AG09319 (cell line): ENCODE measurements at regions not wholly inside any gene's neighbourhood (a gene's known extent, or its start where the extent isn't known, plus 50 kb on each side); places are given as distances from the start of the nearest gene placed in this dataset.

ENCODE experiments used
- DNase-seq: peaks from one replicate; pipeline ENCODE4 v3.0.0-alpha.2; 2010; ENCODE audit warnings: low read depth; ENCODE audit errors: extremely low read depth
- TF ChIP-seq, protein P1 (sequence below): IDR thresholded peaks from 2 replicates; pipeline ENCODE4 v1.5.1; 2011; ENCODE audit warnings: low read depth, mild to moderate bottlenecking, inconsistent platforms, low read length, moderate library complexity

- TF ChIP-seq, protein P1, sequence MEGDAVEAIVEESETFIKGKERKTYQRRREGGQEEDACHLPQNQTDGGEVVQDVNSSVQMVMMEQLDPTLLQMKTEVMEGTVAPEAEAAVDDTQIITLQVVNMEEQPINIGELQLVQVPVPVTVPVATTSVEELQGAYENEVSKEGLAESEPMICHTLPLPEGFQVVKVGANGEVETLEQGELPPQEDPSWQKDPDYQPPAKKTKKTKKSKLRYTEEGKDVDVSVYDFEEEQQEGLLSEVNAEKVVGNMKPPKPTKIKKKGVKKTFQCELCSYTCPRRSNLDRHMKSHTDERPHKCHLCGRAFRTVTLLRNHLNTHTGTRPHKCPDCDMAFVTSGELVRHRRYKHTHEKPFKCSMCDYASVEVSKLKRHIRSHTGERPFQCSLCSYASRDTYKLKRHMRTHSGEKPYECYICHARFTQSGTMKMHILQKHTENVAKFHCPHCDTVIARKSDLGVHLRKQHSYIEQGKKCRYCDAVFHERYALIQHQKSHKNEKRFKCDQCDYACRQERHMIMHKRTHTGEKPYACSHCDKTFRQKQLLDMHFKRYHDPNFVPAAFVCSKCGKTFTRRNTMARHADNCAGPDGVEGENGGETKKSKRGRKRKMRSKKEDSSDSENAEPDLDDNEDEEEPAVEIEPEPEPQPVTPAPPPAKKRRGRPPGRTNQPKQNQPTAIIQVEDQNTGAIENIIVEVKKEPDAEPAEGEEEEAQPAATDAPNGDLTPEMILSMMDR = no peak
- no peak for DNase-seq
Measured at GRCh38 chr4:100657187-100657586, 139.4 kb upstream of the EMCN start.

- no peak for DNase-seq
- TF ChIP-seq, protein P1 = no peak
Measured at GRCh38 chr4:100651499-100652175, 133.8 kb upstream of the EMCN start.

GRCh38 chr4:100649417-100649816 lies 131.6 kb upstream of the EMCN start:
- DNase-seq = no peak
- TF ChIP-seq, protein P1 = no peak

DNA sequence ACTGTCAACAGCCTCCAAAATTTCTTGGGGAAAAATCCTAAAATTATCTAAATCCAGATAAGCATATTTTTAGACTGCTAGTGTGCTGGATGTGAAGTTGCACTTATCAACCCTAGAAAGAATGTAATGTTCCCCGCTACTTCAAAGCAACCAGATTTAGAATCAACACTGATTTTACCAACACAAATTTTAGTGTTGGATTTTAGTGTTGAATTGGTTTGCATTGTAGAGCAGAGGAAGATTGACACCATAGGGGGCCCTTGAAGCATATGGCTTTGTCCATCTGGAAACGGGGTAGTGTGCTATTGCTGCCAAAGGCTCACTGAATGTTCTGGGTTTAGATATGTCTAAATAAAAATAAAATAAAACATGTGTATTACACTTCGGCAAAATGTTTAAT lies 126.3 kb upstream of the EMCN start:
- TF ChIP-seq, protein P1 = no peak
- DNase-seq = no peak

- DNase-seq = no peak
- TF ChIP-seq, protein P1 = no peak
Measured at GRCh38 chr4:100641336-100641735, 123.5 kb upstream of the EMCN start.

- no peak for DNase-seq
- TF ChIP-seq, protein P1 = no peak
Measured at GRCh38 chr4:100635899-100636298, 118.1 kb upstream of the EMCN start.

GRCh38 chr4:100633269-100633668 lies 115.4 kb upstream of the EMCN start:
- no peak for DNase-seq
- TF ChIP-seq, protein P1 = no peak
